ENCODE measurements at regions not wholly inside any gene's neighbourhood (a gene's known extent, or its start where the extent isn't known, plus 50 kb on each side); places are given as distances from the start of the nearest gene placed in this dataset.
"Not testable (repeated sequence)": the region's sequence is repeated elsewhere in the genome, so short reads cannot be mapped to it uniquely, and the experiment has no call there.

DNA sequence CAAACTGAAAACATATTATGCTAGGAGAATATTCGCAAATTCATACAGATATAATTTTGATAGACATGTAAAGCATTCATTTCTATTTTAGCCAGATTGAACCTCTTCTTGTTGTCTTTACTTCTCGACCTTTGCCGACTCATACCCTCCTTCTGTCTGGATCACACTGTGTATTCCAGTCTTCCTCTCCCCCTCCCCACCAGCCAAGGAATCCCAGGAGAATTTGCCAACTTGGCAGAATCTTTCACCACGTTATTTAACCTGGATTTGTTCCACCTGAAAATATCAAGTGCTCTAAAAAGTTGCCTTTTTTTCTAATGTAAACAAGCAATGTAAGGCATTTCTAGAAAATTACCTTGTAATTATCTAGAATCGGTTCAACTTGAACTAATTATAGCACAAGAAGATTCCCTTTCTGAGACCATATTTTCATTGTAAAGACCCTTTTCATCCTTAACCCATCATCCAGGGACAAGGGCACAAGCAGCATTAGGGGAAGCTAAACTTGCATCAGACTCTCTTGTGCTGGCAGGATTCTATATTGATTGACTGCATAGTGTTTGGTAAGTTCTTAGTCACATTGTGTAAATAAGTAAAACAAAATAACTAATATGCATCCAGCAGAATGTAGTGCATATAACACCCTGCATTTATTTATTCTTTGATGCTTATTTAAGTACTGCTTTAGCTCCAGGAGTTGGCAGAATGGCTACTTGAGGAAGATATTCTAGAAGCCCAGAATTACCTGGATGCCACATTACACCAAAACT is 1328.7 kb upstream of the NXPH2 start:
- Mint-ChIP-seq H3K27ac (no peak overlapping the region), H3K4me1 (no peaks in the 10 kb centered on the region), H3K27me3 (ENCODE audit: low read depth in 3 of 3) (peaks cover 0 to 2% (median 0%) of the 10 kb centered on the region in 3 donors), H3K9me3 (peaks cover 3 to 55% (median 20%) of the 10 kb centered on the region in 6 donors), H3K4me3 (no peak overlapping the region), H3K36me3 (no peaks in the 10 kb centered on the region)
- DNase-seq: no peak

DNA sequence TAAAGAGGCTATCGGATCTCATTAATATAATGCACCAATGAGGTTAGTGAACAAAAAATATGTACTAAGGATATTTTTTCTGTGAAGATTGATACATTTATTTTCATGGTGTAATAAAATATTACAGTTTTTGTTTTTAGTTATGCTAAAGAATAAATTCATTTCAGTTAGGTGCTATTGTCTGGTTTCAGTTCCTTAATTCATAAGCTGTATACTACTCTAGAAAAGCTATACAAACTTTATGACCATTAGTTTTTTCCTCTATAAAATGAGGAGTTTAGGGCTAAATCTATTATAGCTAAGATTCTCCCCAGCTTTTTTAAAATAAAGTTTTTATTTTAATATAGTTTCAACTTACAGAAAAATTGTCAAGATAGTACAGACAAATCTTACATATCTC is 1311.7 kb upstream of the NXPH2 start:
- DNase-seq: no peak
- no peaks in the 10 kb centered on the region for H3K36me3 Mint-ChIP-seq
- H3K4me3 Mint-ChIP-seq: no peak overlapping the region
- H3K4me1 Mint-ChIP-seq: no peaks in the 10 kb centered on the region
- H3K27ac Mint-ChIP-seq: no peak overlapping the region
- no peaks in the 10 kb centered on the region for H3K27me3 Mint-ChIP-seq (ENCODE audit: low read depth in 3 of 3)
- peaks cover 6 to 36% (median 11%) of the 10 kb centered on the region in 6 donors for H3K9me3 Mint-ChIP-seq

DNA sequence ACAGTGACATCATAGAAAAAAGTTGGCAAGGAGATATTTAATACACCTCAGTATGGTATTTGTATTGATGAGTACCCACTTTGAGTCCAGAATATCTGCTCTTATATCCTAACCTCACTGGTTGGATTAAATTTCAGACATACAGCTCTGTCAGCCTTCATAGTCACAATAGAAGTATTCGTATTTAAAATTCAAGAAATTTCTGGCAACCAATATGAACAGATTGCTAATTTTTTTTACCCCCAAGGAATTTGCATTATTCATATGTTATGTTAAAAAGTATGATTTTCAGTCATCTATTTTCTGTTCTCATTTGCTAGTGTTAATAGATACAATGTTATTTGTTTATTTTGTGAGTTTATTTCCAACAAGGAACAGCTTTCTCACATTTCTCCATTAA is 1306.8 kb upstream of the NXPH2 start:
- no peak for DNase-seq
- Mint-ChIP-seq H3K36me3 (no peaks in the 10 kb centered on the region), H3K4me1 (no peaks in the 10 kb centered on the region), H3K4me3 (no peak overlapping the region), H3K27me3 (ENCODE audit: low read depth in 3 of 3) (no peaks in the 10 kb centered on the region), H3K9me3 (peaks cover 10 to 40% (median 18%) of the 10 kb centered on the region in 6 donors), H3K27ac (no peak overlapping the region)

DNA sequence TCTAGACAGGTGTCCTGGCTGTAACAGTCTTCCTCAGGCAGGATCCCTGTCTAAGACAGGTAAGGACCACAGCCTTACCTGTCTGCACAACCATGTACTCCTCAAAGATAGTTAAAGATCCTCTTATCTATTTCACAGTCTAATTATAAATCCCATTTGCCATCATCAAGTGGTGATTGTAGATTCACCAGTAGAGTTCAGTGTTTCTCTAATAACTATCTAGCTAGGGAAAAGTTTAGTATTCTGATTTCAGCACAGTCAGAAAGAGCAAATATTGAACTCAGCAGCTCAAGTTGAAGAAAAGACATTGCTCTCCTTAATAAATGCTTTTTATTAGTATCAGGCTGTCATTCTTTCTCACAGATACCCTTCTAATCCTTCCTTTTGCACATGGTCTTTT is 1305.5 kb upstream of the NXPH2 start:
- H3K4me1 Mint-ChIP-seq: no peaks in the 10 kb centered on the region
- H3K9me3 Mint-ChIP-seq: peaks cover 8 to 39% (median 15%) of the 10 kb centered on the region in 6 donors
- no peaks in the 10 kb centered on the region for H3K36me3 Mint-ChIP-seq
- H3K4me3 Mint-ChIP-seq: no peak overlapping the region
- no peak for DNase-seq
- no peak overlapping the region for H3K27ac Mint-ChIP-seq
- H3K27me3 Mint-ChIP-seq (ENCODE audit: low read depth in 3 of 3): no peaks in the 10 kb centered on the region

DNA sequence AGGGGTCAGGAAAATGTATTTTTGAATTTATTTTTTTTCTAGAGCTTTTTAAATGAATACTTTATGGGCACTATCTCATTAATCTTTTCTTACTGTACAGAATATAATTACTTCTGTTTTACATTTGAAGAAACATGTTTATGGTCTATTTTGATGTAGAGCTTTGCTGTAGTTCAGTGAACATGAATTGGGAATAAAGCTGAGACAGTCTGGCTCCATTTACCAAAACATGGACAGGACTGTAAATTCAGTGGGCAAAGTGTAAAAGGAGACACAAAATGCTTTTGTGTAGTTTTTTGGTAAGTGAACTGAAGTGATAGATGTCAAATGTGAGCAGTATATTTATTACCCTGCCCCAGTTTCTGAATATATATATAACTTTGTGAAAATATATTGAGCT is 1298.8 kb upstream of the NXPH2 start:
- H3K4me1 Mint-ChIP-seq: no peaks in the 10 kb centered on the region
- DNase-seq: no peak
- peaks cover 4 to 24% (median 16%) of the 10 kb centered on the region in 6 donors for H3K9me3 Mint-ChIP-seq
- H3K27ac Mint-ChIP-seq: no peak overlapping the region
- H3K4me3 Mint-ChIP-seq: no peak overlapping the region
- no peaks in the 10 kb centered on the region for H3K36me3 Mint-ChIP-seq
- H3K27me3 Mint-ChIP-seq (ENCODE audit: low read depth in 3 of 3): no peaks in the 10 kb centered on the region

DNA sequence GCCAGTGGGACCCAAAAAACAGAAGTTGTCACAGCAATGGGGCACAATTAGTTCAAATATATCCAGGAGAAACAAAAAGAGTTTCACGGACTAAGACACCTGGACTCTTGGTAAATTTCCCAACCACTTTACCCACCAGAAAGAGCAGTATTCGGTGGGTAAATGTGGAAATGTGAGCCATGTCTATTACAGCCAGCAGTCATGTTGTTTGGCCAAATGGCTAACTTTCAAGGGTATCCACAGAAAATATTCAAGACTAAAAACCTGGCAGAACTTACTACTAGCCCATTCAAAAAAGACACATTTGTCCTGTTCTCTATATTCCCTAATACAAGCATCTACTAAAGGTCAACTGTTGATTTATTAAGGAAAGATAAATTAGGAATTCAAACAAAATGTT is 1296.0 kb upstream of the NXPH2 start:
- Mint-ChIP-seq H3K27ac (no peak overlapping the region), H3K27me3 (ENCODE audit: low read depth in 3 of 3) (peaks cover 0 to 1% (median 0%) of the 10 kb centered on the region in 3 donors), H3K36me3 (no peaks in the 10 kb centered on the region), H3K4me3 (no peak overlapping the region), H3K4me1 (no peaks in the 10 kb centered on the region), H3K9me3 (peaks cover 6 to 39% (median 23%) of the 10 kb centered on the region in 6 donors)
- DNase-seq: no peak

DNA sequence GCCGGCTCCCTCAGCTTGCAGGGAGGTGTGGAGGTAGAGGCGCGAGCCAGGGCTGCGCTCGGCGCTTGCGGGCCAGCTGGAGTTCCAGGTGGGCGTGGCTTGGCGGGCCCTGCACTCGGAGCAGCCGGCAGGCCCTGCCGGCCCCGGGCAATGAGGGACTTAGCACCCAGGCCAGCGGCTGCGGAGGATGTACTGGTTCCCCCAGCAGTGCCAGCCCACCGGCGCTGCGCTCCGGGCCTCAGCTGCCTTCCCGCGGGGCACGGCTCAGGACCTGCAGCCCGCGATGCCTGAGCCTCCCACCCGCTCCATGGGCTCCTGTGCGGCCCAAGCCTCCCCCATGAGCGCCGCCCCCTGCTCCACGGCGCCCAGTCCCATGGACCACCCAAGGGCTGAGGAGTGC is 1293.6 kb upstream of the NXPH2 start:
- H3K4me1 Mint-ChIP-seq; H3K27ac Mint-ChIP-seq; DNase-seq; H3K27me3 Mint-ChIP-seq (ENCODE audit: low read depth in 3 of 3); H3K4me3 Mint-ChIP-seq; H3K36me3 Mint-ChIP-seq: not testable (repeated sequence)
- peaks cover 10 to 48% (median 31%) of the 10 kb centered on the region in 6 donors for H3K9me3 Mint-ChIP-seq

DNA sequence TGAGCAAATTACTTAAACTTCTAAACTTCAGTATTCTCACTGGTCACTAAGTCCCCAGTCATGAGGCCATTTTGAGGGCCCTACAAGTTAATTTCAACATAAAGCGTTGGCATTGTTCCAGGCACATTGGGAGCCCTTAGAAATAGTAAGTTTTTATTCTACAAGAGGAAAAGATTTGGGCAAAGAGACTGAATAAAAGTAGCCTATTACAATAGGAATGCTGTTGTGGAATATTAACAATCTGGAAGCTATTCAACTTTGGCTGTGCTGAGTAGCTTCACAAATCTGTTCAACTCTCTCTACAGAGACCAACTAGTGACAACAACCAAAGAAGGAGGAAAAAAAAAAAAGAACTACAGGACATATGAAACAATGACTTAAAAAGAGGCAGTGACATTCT is 1287.5 kb upstream of the NXPH2 start:
- Mint-ChIP-seq H3K4me1 (no peaks in the 10 kb centered on the region), H3K36me3 (peaks cover 0 to 5% (median 3%) of the 10 kb centered on the region in 3 donors), H3K27ac (no peak overlapping the region), H3K9me3 (peaks cover 8 to 60% (median 27%) of the 10 kb centered on the region in 6 donors), H3K4me3 (no peak overlapping the region), H3K27me3 (ENCODE audit: low read depth in 3 of 3) (peaks cover 0 to 3% (median 1%) of the 10 kb centered on the region in 3 donors)
- no peak for DNase-seq

DNA sequence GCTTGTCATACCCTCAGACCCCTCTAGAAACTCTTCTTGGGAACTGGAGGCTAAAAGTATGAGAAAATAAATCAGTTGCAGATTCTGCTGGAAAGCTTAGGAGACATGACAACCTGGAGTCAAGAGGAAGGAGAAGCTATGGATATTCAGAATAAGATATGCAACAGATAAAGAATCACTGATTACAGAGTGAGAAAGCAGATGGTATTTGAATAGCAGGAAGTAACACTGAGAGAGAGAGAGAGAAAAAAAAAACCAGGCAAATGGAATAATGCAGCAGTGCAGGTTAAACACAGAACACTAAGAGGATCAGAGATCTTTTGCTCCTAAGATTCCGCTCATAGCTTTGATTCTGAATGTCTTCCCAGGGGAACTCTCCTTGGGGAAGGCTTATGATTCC is 1284.1 kb upstream of the NXPH2 start:
- peaks cover 0 to 3% (median under 1%) of the 10 kb centered on the region in 3 donors for H3K36me3 Mint-ChIP-seq
- H3K4me3 Mint-ChIP-seq: no peak overlapping the region
- DNase-seq: no peak
- H3K27me3 Mint-ChIP-seq (ENCODE audit: low read depth in 3 of 3): peaks cover 0 to 3% (median 0%) of the 10 kb centered on the region in 3 donors
- no peak overlapping the region for H3K27ac Mint-ChIP-seq
- H3K9me3 Mint-ChIP-seq: peaks cover 6 to 45% (median 17%) of the 10 kb centered on the region in 6 donors
- no peaks in the 10 kb centered on the region for H3K4me1 Mint-ChIP-seq

DNA sequence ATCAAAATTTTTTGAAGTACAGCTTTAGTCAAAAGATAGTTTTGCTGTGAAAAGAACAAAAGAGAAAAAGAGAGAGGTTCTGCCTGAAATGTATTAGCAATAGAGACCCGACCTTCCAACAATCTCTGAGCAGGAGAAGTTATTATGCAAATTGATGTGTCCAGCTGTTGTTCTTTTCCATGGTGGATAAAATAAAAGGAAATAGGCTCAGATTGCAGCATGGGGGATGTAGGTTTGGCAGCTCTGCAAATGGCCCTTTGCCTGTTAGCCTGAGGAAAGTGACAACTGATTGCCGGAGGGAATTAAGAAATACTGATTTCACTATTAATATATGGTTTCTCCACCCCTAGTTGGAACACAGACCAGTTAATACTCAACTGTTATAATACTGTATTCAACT is 1283.2 kb upstream of the NXPH2 start:
- H3K27me3 Mint-ChIP-seq (ENCODE audit: low read depth in 3 of 3): peaks cover 0 to 3% (median 0%) of the 10 kb centered on the region in 3 donors
- H3K27ac Mint-ChIP-seq: no peak overlapping the region
- H3K4me3 Mint-ChIP-seq: no peak overlapping the region
- H3K9me3 Mint-ChIP-seq: peaks cover 5 to 48% (median 18%) of the 10 kb centered on the region in 6 donors
- H3K4me1 Mint-ChIP-seq: no peaks in the 10 kb centered on the region
- DNase-seq: no peak
- H3K36me3 Mint-ChIP-seq: peaks cover 0 to 3% (median 0%) of the 10 kb centered on the region in 3 donors

DNA sequence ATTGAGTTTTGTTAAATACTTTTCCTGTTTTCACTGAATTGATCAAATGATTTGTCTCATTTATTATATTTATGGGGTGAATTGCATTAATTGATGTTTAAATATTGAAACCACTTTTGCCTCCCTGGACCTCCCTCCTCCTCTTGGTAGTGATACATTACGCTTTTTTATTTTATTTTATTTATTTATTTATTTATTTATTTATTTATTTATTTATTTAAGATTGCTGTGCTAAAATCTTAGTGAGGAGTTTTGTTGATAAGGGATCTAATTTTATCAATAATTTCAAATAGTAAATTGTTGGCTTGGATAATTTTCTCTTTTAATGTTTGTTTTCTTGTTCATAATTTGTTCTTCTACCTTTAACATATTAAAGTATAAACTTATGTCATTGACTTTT is 1281.0 kb upstream of the NXPH2 start:
- H3K27ac Mint-ChIP-seq: no peak overlapping the region
- peaks cover 0 to 3% (median 0%) of the 10 kb centered on the region in 3 donors for H3K27me3 Mint-ChIP-seq (ENCODE audit: low read depth in 3 of 3)
- peaks cover 5 to 48% (median 23%) of the 10 kb centered on the region in 6 donors for H3K9me3 Mint-ChIP-seq
- H3K4me3 Mint-ChIP-seq: no peak overlapping the region
- no peaks in the 10 kb centered on the region for H3K4me1 Mint-ChIP-seq
- no peak for DNase-seq
- peaks cover 0 to 3% (median 0%) of the 10 kb centered on the region in 3 donors for H3K36me3 Mint-ChIP-seq

DNA sequence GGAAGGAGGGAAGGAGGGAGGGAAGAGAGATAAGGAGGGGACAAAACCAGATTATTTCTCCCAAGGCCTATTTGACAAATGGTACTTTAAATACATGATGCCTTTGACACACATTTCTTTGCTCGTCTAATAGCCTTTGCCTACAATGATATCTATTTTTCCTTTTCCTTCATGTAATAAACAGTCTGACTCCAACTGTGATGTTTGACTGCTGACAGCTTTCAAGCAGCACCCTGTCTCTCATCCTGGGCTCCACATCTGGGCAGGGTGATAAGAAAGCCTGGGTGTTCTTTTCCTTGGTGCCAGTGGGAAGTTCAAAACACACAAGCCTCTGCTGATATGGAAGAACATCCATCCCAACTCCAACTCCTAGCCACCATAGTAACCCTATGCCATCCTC is 1277.7 kb upstream of the NXPH2 start:
- no peaks in the 10 kb centered on the region for H3K27me3 Mint-ChIP-seq (ENCODE audit: low read depth in 3 of 3)
- no peak for DNase-seq
- H3K27ac Mint-ChIP-seq: no peak overlapping the region
- H3K4me1 Mint-ChIP-seq: no peaks in the 10 kb centered on the region
- peaks cover 2 to 46% (median 23%) of the 10 kb centered on the region in 6 donors for H3K9me3 Mint-ChIP-seq
- H3K36me3 Mint-ChIP-seq: no peaks in the 10 kb centered on the region
- no peak overlapping the region for H3K4me3 Mint-ChIP-seq

DNA sequence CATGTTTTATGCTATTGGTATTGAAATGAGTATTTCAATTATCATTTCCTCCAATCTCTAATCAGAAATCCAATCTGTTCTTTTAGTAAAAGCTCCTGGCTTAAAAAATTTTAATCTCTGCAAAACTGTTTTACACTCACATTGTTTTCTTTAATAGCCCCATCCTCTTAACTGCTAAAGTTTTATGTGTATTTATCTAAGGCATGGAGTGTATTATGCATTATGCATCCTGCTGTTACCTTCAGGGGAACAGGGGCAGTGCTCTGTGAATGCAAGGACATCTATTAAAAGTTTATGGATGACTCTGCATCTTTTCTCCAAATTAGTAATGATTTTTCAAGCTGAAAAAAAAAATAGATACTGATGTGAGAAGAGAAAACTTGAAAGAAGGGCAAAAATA is 1261.6 kb upstream of the NXPH2 start:
- peaks cover 0 to 5% (median 0%) of the 10 kb centered on the region in 3 donors for H3K36me3 Mint-ChIP-seq
- H3K4me1 Mint-ChIP-seq: no peaks in the 10 kb centered on the region
- peaks cover 13 to 48% (median 36%) of the 10 kb centered on the region in 6 donors for H3K9me3 Mint-ChIP-seq
- H3K27me3 Mint-ChIP-seq (ENCODE audit: low read depth in 3 of 3): peaks cover 0 to 2% (median 0%) of the 10 kb centered on the region in 3 donors
- no peak overlapping the region for H3K4me3 Mint-ChIP-seq
- H3K27ac Mint-ChIP-seq: no peak overlapping the region
- no peak for DNase-seq

DNA sequence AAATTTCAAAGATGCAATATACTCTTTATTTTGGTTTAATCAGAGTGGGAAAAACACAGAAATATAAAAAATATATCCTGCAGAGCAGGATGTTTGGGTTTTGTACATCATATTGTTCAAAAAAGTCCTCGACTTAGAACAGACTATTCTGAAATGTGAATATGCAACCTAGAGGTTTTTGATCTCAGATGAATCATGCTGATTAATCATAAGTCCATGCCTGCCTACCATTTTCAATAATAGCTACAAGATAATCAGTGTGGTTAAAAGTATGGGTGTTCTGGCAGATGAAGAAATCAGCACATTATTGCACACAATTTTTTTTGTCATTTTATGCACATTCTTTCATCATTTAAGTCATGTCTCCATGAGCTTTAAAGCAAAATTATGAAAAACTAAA is 1261.0 kb upstream of the NXPH2 start:
- peaks cover 0 to 2% (median 0%) of the 10 kb centered on the region in 3 donors for H3K27me3 Mint-ChIP-seq (ENCODE audit: low read depth in 3 of 3)
- peaks cover 13 to 53% (median 37%) of the 10 kb centered on the region in 6 donors for H3K9me3 Mint-ChIP-seq

DNA sequence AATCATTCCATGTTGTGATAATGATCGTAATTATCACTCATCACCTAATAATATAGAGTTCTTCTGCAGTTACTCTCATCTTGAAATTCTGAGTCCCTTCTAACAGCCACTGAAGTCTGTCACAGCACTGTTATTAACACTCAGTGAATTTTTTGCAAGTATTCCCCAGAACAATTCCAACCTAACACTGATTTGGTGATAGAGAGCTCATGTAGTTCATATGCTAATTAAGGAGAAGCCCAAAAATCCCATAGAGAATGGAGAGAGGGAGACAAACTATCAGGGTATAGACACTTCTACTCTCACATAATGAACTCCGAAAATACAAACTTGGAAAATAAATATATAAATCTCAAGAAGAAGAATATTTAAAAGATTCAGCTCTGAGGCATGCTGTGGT is 1253.4 kb upstream of the NXPH2 start:
- no peaks in the 10 kb centered on the region for H3K36me3 Mint-ChIP-seq
- no peaks in the 10 kb centered on the region for H3K4me1 Mint-ChIP-seq
- peaks cover 0 to 2% (median 2%) of the 10 kb centered on the region in 3 donors for H3K27me3 Mint-ChIP-seq (ENCODE audit: low read depth in 3 of 3)
- no peak overlapping the region for H3K4me3 Mint-ChIP-seq
- DNase-seq: no peak
- H3K27ac Mint-ChIP-seq: no peak overlapping the region
- H3K9me3 Mint-ChIP-seq: peaks cover 7 to 35% (median 19%) of the 10 kb centered on the region in 6 donors

More for the DNA sequence above, 1261.0 kb upstream of the NXPH2 start:
- Mint-ChIP-seq H3K27ac (no peak overlapping the region), H3K4me3 (no peak overlapping the region), H3K4me1 (no peaks in the 10 kb centered on the region), H3K36me3 (peaks cover 0 to 5% (median 0%) of the 10 kb centered on the region in 3 donors)
- DNase-seq: no peak

Measured in immature natural killer cell (primary cell).